ENCODE measurements at regions not wholly inside any gene's neighbourhood (a gene's known extent, or its start where the extent isn't known, plus 50 kb on each side); places are given as distances from the start of the nearest gene placed in this dataset.

GRCh38 chr9:28927691-28928090 lies 1354.4 kb upstream of the C9orf72 start:
- Mint-ChIP-seq H3K27ac (no peak overlapping the region), H3K9me3 (no peaks in the 10 kb centered on the region; a peak in 1 of 5 replicates), H3K4me3 (no peak overlapping the region), H3K36me3 (ENCODE audit: insufficient read depth in 1 of 3, low read depth in 3 of 3) (no peaks in the 10 kb centered on the region), H3K27me3 (ENCODE audit: low read depth) (no peaks in the 10 kb centered on the region), H3K4me1 (peaks cover 30% of the 10 kb centered on the region in 2 experiments)
- H3T11ph ChIP-seq (ENCODE audit: low read length), result no peak overlapping the region
- H3K27ac ChIP-seq (ENCODE audit: insufficient read length, low read depth, low read length), result no peak overlapping the region
- no peak overlapping the region for H2BK20ac ChIP-seq (ENCODE audit: low read depth, low read length, poor library complexity, severe bottlenecking)
- H4K8ac ChIP-seq (replicated peaks; ENCODE audit: insufficient read length, low read depth, low read length), result no peak overlapping the region
- H3K23ac ChIP-seq (ENCODE audit: insufficient read length, low read depth, low read length), result no peak overlapping the region
- H3K9ac ChIP-seq (ENCODE audit: extremely low read depth, insufficient read length, low read length), result no peak overlapping the region
- H2BK12ac ChIP-seq (ENCODE audit: insufficient read length, low read depth, low read length), result no peak overlapping the region
- H3K4ac ChIP-seq (ENCODE audit: low read depth, low read length), result no peak overlapping the region
- no peaks in the 10 kb centered on the region for H3K79me1 ChIP-seq (ENCODE audit: insufficient read depth, low read depth, low read length, poor library complexity, severe bottlenecking)
- peaks cover 4% of the 10 kb centered on the region; the same call in 1 of the 2 replicates for H3K4me1 ChIP-seq (ENCODE audit: insufficient read depth, low read length)
- H3K9me3 ChIP-seq (ENCODE audit: control insufficient read depth, low read depth, low read length), result no peaks in the 10 kb centered on the region
- no peaks in the 10 kb centered on the region for H3K79me2 ChIP-seq (ENCODE audit: insufficient read depth, low read length)
- H3K27me3 ChIP-seq (ENCODE audit: insufficient read depth, low read length), result no peaks in the 10 kb centered on the region
- H2AK5ac ChIP-seq (ENCODE audit: insufficient read length, low read length), result no peak overlapping the region
- H4K5ac ChIP-seq (ENCODE audit: insufficient read length, low read depth, low read length), result no peak overlapping the region
- no peak overlapping the region for H3K14ac ChIP-seq (ENCODE audit: insufficient read depth, low read length)
- TF ChIP-seq CTCF (conservative IDR thresholded peaks at IDR 0.05), result no peak
- H3K18ac ChIP-seq (ENCODE audit: insufficient read length, low read depth, low read length), result no peak overlapping the region
- no peaks in the 10 kb centered on the region for H3K23me2 ChIP-seq (ENCODE audit: insufficient read length, low read depth, low read length, poor library complexity, severe bottlenecking)
- no peak overlapping the region for H4K91ac ChIP-seq (ENCODE audit: insufficient read length, low read depth, low read length)
- no peak overlapping the region for H2BK120ac ChIP-seq (ENCODE audit: low read depth, low read length, poor library complexity, severe bottlenecking)
- no peak overlapping the region for H2AFZ ChIP-seq (ENCODE audit: low read length)
- no peaks in the 10 kb centered on the region for H4K20me1 ChIP-seq (ENCODE audit: control insufficient read depth, insufficient read depth, insufficient read length)
- H2BK5ac ChIP-seq (ENCODE audit: insufficient read length, low read length), result no peak overlapping the region
- DNase-seq, result no peak
- no peak overlapping the region for H2BK15ac ChIP-seq (ENCODE audit: low read depth, low read length)
- no peak overlapping the region for H3K4me2 ChIP-seq (ENCODE audit: insufficient read depth, insufficient read length, low read length)
- no peak overlapping the region for H3K56ac ChIP-seq (ENCODE audit: insufficient read length, low read depth, low read length)
- no CpG with 5 or more reads among the region's 1 CpG for WGBS (ENCODE audit: extremely low coverage, insufficient read length, low lambda C conversion rate)

Data from H9 (cell line).